ENCODE measurements at regions not wholly inside any gene's neighbourhood (a gene's known extent, or its start where the extent isn't known, plus 50 kb on each side); places are given as distances from the start of the nearest gene placed in this dataset.

- WGBS, 2 experiments (ENCODE audit: extremely low coverage in 2 of 2, insufficient read length in 1 of 2) = no CpG with 5 or more reads among the region's 4 CpGs
- no peak overlapping the region for H4K91ac ChIP-seq (ENCODE audit: insufficient read depth, low read depth, low read length)
- no peaks in the 10 kb centered on the region for H3K4me1 ChIP-seq (ENCODE audit: control insufficient read depth, insufficient read depth, low read length)
- CTCF ChIA-PET = no interaction called here
- no peak overlapping the region for H3K9ac ChIP-seq (ENCODE audit: low read depth, low read length)
- no peak overlapping the region for H3K27ac ChIP-seq (ENCODE audit: insufficient read depth, low read length)
- no peaks in the 10 kb centered on the region for H3K27me3 ChIP-seq (ENCODE audit: control insufficient read depth, insufficient read depth, low read length)
- in situ Hi-C loops (cut with MboI; ENCODE audit: low sequenced_read_pairs) (no loop called here), intact Hi-C loops (cut with micrococcal nuclease) (no loop called here), dilution Hi-C loops (cut with HindIII; ENCODE audit: low sequenced_read_pairs, unreplicated experiment) (no loop called here)
- H4K20me1 ChIP-seq (ENCODE audit: insufficient read depth, low read length) = no peaks in the 10 kb centered on the region
- no peak overlapping the region for H4K8ac ChIP-seq (ENCODE audit: low read depth in 2 of 2, low read length in 2 of 2)
- no peak overlapping the region for H3K4me3 ChIP-seq (ENCODE audit: insufficient read depth, low read depth, low read length)
- H2AK9ac ChIP-seq (replicated peaks; ENCODE audit: low read depth, low read length, poor library complexity) = no peak overlapping the region
- H2AK5ac ChIP-seq (ENCODE audit: low read depth, low read length) = no peak overlapping the region
- BruUV-seq (replicated peaks) = no TSS peak
- no peaks in the 10 kb centered on the region for H3K9me1 ChIP-seq (ENCODE audit: insufficient read depth, low read length)
- H3K36me3 ChIP-seq (ENCODE audit: control insufficient read depth, insufficient read depth, low read length) = no peaks in the 10 kb centered on the region
- H3K4me2 ChIP-seq (ENCODE audit: low read depth, low read length) = no peak overlapping the region
- H3K9me3 ChIP-seq (ENCODE audit: control insufficient read depth, insufficient read depth, low read length) = no peaks in the 10 kb centered on the region
- no peak for DNase-seq
- H2AFZ ChIP-seq (replicated peaks; ENCODE audit: low read length, poor library complexity) = no peak overlapping the region
- H2BK15ac ChIP-seq (ENCODE audit: low read depth, low read length) = no peak overlapping the region
- H3K18ac ChIP-seq (ENCODE audit: low read depth, low read length) = no peak overlapping the region
- H3K14ac ChIP-seq (replicated peaks; ENCODE audit: low read depth, low read length) = no peak overlapping the region
- no peak for ATAC-seq (ENCODE audit: low read depth)
- H4K5ac ChIP-seq (ENCODE audit: low read depth, low read length) = no peak overlapping the region
- no peak overlapping the region for H3K23ac ChIP-seq (ENCODE audit: low read depth, low read length)
- H3K56ac ChIP-seq (ENCODE audit: extremely low read depth, insufficient read depth, low read length) = no peak overlapping the region
- POLR2A ChIA-PET (ENCODE audit: unreplicated experiment) = no interaction called here
- H3K4ac ChIP-seq (ENCODE audit: low read depth, low read length) = no peak overlapping the region
- no peaks in the 10 kb centered on the region for H3K79me1 ChIP-seq (ENCODE audit: low read depth in 1 of 2, low read length in 2 of 2)
- TF ChIP-seq CTCF (conservative IDR thresholded peaks at IDR 0.05; ENCODE audit: low read depth, low read length) (no peak), SMC3 (IDR thresholded peaks at IDR 0.05; ENCODE audit: low read depth, low read length) (no peak), CEBPB (IDR thresholded peaks at IDR 0.05; ENCODE audit: low read depth, low read length) (no peak), BHLHE40 (IDR thresholded peaks at IDR 0.05; ENCODE audit: low read depth, low read length) (no peak), RCOR1 (IDR thresholded peaks at IDR 0.05; ENCODE audit: insufficient replicate concordance, low read length) (no peak), ELK1 (IDR thresholded peaks at IDR 0.05; ENCODE audit: borderline replicate concordance, low read depth, low read length) (no peak), FOS (IDR thresholded peaks at IDR 0.05; ENCODE audit: low read depth, low read length) (no peak), POLR2A (IDR thresholded peaks at IDR 0.05; ENCODE audit: low read depth, low read length) (no peak), CHD1 (IDR thresholded peaks at IDR 0.05; ENCODE audit: low read depth, low read length) (no peak), NFE2L2 (IDR thresholded peaks at IDR 0.05; ENCODE audit: low read depth, low read length) (no peak), RAD21 (IDR thresholded peaks at IDR 0.05; ENCODE audit: low read length) (no peak), MAFK (IDR thresholded peaks at IDR 0.05; ENCODE audit: low read depth, low read length) (no peak), USF2 (IDR thresholded peaks at IDR 0.05; ENCODE audit: low read depth, low read length) (no peak), MXI1 (IDR thresholded peaks at IDR 0.05; ENCODE audit: borderline replicate concordance, low read depth, low read length) (no peak)
- no peak overlapping the region for H2BK20ac ChIP-seq (ENCODE audit: low read depth, low read length)
- no peak overlapping the region for H2BK120ac ChIP-seq (ENCODE audit: low read depth, low read length)
- no peak overlapping the region for H2BK5ac ChIP-seq (ENCODE audit: low read depth, low read length, poor library complexity, severe bottlenecking)
Observed at GRCh38 chr6:40328986-40329545, 258.1 kb downstream of the LRFN2 start.

Data from IMR-90 (cell line).